Mucosa of stomach (tissue), 1 donor: ENCODE measurements at regions not wholly inside any gene's neighbourhood (a gene's known extent, or its start where the extent isn't known, plus 50 kb on each side); places are given as distances from the start of the nearest gene placed in this dataset.

Source experiments
- H3K27me3 ChIP-seq: one replicate; pipeline ENCODE4 v1.7.0; 2013; ENCODE audit warnings: mild to moderate bottlenecking, low read length; ENCODE audit not compliant: control insufficient read depth, insufficient read depth
- H3K36me3 ChIP-seq: one replicate; pipeline ENCODE4 v1.7.0; 2013; ENCODE audit warnings: low read length; ENCODE audit not compliant: control insufficient read depth, insufficient read depth
- H3K4me1 ChIP-seq: one replicate; pipeline ENCODE4 v1.7.0; 2013; ENCODE audit warnings: mild to moderate bottlenecking, low read length; ENCODE audit not compliant: control insufficient read depth, insufficient read depth
- H3K4me3 ChIP-seq: one replicate; pipeline ENCODE4 v1.7.0; 2013; ENCODE audit warnings: low read length
- H3K9ac ChIP-seq: one replicate; pipeline ENCODE4 v1.7.0; 2013; ENCODE audit warnings: mild to moderate bottlenecking, low read length, moderate library complexity
- H3K9me3 ChIP-seq: one replicate; pipeline ENCODE4 v1.7.0; 2013; ENCODE audit warnings: mild to moderate bottlenecking, low read length, moderate library complexity; ENCODE audit not compliant: control insufficient read depth
- donor health status: Pancreatic carcinoma.

DNA sequence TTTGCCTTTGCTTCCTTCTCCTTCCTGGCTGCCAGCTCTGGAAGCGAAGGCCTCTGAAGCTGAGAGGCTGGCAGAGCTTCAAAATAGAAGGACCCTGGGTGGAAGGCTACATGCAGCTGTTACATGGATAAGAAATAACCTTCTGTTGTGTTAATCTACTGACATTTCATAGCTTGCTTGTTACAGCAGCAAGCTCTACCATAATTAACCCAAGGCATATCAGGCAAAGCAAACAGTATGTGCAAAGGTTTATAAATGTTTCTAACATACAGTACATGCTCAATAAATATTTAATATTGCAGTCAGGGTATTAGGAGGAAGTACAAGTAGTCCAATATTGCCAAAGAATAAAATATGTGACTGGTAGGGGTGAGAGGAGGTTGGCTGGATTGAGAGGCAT, 55.6 kb upstream of the MKLN1 start:
- Histone ChIP-seq H3K9me3 (no peaks in the 10 kb centered on the region), H3K9ac (no peak overlapping the region)

DNA sequence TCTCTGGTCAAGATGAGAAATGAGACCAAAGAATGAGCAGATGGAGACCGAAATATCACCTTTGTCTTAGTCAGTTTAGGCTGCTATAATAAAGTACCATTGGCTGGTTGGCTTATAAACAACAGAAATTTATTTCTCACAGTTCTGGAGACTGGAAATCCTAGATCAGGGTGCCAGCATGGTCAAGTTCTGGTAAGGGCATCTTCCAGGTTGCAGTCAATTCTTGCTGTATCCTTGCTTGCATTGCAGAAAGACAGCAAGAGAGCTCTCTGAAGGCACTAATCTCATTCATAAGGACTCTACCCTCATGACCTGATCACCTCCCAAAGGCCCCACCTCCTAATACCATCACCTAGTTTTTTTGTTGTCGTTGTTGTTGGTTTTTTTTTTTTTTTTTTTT, 52.7 kb upstream of the MKLN1 start:
- Histone ChIP-seq H3K4me1 (no peaks in the 10 kb centered on the region), H3K27me3 (no peaks in the 10 kb centered on the region), H3K36me3 (no peaks in the 10 kb centered on the region), H3K4me3 (no peak overlapping the region), H3K9me3 (no peaks in the 10 kb centered on the region), H3K9ac (no peak overlapping the region)

More for the DNA sequence above, 55.6 kb upstream of the MKLN1 start:
- no peak overlapping the region for H3K4me3 ChIP-seq
- H3K27me3 ChIP-seq, result no peaks in the 10 kb centered on the region
- no peaks in the 10 kb centered on the region for H3K4me1 ChIP-seq
- no peaks in the 10 kb centered on the region for H3K36me3 ChIP-seq

DNA sequence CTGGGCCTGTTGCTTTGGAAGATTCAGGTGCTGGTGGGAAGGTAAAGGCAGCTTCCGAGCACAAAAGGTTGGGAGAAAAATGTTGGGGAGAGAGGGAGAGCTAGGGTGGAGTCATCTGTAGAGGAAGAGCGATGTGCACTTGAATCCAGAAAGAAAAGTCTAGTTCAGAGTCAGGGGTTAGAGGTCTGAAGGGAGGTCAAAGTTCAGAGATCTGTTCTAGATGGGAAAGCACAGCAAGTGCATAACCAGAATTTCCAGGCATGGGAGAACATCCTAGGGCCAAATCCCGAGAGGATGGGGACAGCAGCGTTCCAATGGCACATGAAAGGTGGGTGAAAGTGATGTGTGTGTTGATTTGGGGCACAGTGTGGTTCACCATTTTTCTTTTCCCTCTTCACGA, 51.5 kb upstream of the MKLN1 start:
- H3K4me3 ChIP-seq, result no peak overlapping the region
- H3K9ac ChIP-seq, result no peak overlapping the region
- H3K4me1 ChIP-seq, result no peaks in the 10 kb centered on the region
- H3K9me3 ChIP-seq, result no peaks in the 10 kb centered on the region
- no peaks in the 10 kb centered on the region for H3K27me3 ChIP-seq
- no peaks in the 10 kb centered on the region for H3K36me3 ChIP-seq

DNA sequence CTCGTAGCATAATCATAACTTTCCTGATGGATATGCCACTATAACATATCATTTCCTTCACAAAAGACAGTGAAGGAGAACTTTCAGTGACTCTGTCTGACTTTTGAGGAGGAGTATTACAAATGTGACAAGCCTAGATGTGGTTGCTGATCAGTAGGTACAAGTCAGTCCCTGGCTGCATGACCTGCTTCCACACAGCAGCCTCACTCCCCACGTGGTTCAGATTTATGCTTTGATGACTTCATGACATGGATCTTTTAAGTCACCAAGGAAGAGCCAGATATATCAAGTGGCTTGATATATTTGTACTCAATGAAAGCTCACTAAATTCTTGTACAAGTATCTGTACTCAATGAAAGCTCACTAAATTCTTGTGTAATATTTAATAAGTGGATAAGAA, 50.9 kb upstream of the MKLN1 start:
- no peaks in the 10 kb centered on the region for H3K36me3 ChIP-seq
- no peak overlapping the region for H3K4me3 ChIP-seq
- no peaks in the 10 kb centered on the region for H3K9me3 ChIP-seq
- no peaks in the 10 kb centered on the region for H3K4me1 ChIP-seq
- no peaks in the 10 kb centered on the region for H3K27me3 ChIP-seq
- no peak overlapping the region for H3K9ac ChIP-seq
